ENCODE measurements at regions not wholly inside any gene's neighbourhood (a gene's known extent, or its start where the extent isn't known, plus 50 kb on each side); places are given as distances from the start of the nearest gene placed in this dataset.

- Histone ChIP-seq H3K4me3 (ENCODE audit: low read length in 3 of 3) (no peak overlapping the region), H3K9ac (ENCODE audit: low read depth in 1 of 3, low read length in 3 of 3) (no peak overlapping the region), H3K27ac (ENCODE audit: low read depth, low read length) (no peak overlapping the region), H3K36me3 (ENCODE audit: control insufficient read depth in 3 of 3, insufficient read depth in 3 of 3, low read length in 3 of 3) (no peaks in the 10 kb centered on the region), H3K4me1 (ENCODE audit: control insufficient read depth in 3 of 3, insufficient read depth in 3 of 3, low read length in 3 of 3) (no peaks in the 10 kb centered on the region), H3K27me3 (ENCODE audit: control insufficient read depth in 3 of 3, insufficient read depth in 3 of 3, low read length in 3 of 3) (no peaks in the 10 kb centered on the region), H3K9me3 (ENCODE audit: control insufficient read depth in 3 of 3, low read length in 3 of 3) (peaks cover 0 to 2% (median 0%) of the 10 kb centered on the region in 3 donors)
These were observed 695.4 kb upstream of the INTU start for GRCh38 chr4:126937342-126937741.

- Histone ChIP-seq H3K4me1 (ENCODE audit: control insufficient read depth in 3 of 3, insufficient read depth in 3 of 3, low read length in 3 of 3) (no peaks in the 10 kb centered on the region), H3K36me3 (ENCODE audit: control insufficient read depth in 3 of 3, insufficient read depth in 3 of 3, low read length in 3 of 3) (no peaks in the 10 kb centered on the region), H3K4me3 (ENCODE audit: low read length in 3 of 3) (no peak overlapping the region), H3K27ac (ENCODE audit: low read depth, low read length) (no peak overlapping the region), H3K27me3 (ENCODE audit: control insufficient read depth in 3 of 3, insufficient read depth in 3 of 3, low read length in 3 of 3) (no peaks in the 10 kb centered on the region), H3K9me3 (ENCODE audit: control insufficient read depth in 3 of 3, low read length in 3 of 3) (peaks cover 0 to 2% (median 0%) of the 10 kb centered on the region in 3 donors), H3K9ac (ENCODE audit: low read depth in 1 of 3, low read length in 3 of 3) (no peak overlapping the region)
These were observed 694.8 kb upstream of the INTU start for GRCh38 chr4:126937846-126938422.

- H3K4me3 ChIP-seq (ENCODE audit: low read length in 3 of 3): no peak overlapping the region
- H3K9me3 ChIP-seq (ENCODE audit: control insufficient read depth in 3 of 3, low read length in 3 of 3): peaks cover 0 to 2% (median 0%) of the 10 kb centered on the region in 3 donors
- no peaks in the 10 kb centered on the region for H3K27me3 ChIP-seq (ENCODE audit: control insufficient read depth in 3 of 3, insufficient read depth in 3 of 3, low read length in 3 of 3)
- H3K36me3 ChIP-seq (ENCODE audit: control insufficient read depth in 3 of 3, insufficient read depth in 3 of 3, low read length in 3 of 3): no peaks in the 10 kb centered on the region
- no peak overlapping the region for H3K9ac ChIP-seq (ENCODE audit: low read depth in 1 of 3, low read length in 3 of 3)
- H3K27ac ChIP-seq (ENCODE audit: low read depth, low read length): no peak overlapping the region
- H3K4me1 ChIP-seq (ENCODE audit: control insufficient read depth in 3 of 3, insufficient read depth in 3 of 3, low read length in 3 of 3): no peaks in the 10 kb centered on the region
These were observed 693.4 kb upstream of the INTU start for GRCh38 chr4:126939401-126939800.

GRCh38 chr4:126947536-126947935, 685.2 kb upstream of the INTU start:
- no peak overlapping the region for H3K9ac ChIP-seq (ENCODE audit: low read depth in 1 of 3, low read length in 3 of 3)
- H3K36me3 ChIP-seq (ENCODE audit: control insufficient read depth in 3 of 3, insufficient read depth in 3 of 3, low read length in 3 of 3): no peaks in the 10 kb centered on the region
- H3K27me3 ChIP-seq (ENCODE audit: control insufficient read depth in 3 of 3, insufficient read depth in 3 of 3, low read length in 3 of 3): no peaks in the 10 kb centered on the region
- no peaks in the 10 kb centered on the region for H3K9me3 ChIP-seq (ENCODE audit: control insufficient read depth in 3 of 3, low read length in 3 of 3)
- H3K4me1 ChIP-seq (ENCODE audit: control insufficient read depth in 3 of 3, insufficient read depth in 3 of 3, low read length in 3 of 3): no peaks in the 10 kb centered on the region
- H3K4me3 ChIP-seq (ENCODE audit: low read length in 3 of 3): no peak overlapping the region
- no peak overlapping the region for H3K27ac ChIP-seq (ENCODE audit: low read depth, low read length)

GRCh38 chr4:126954537-126955291, 678.0 kb upstream of the INTU start:
- H3K9me3 ChIP-seq (ENCODE audit: control insufficient read depth in 3 of 3, low read length in 3 of 3): no peaks in the 10 kb centered on the region
- H3K4me1 ChIP-seq (ENCODE audit: control insufficient read depth in 3 of 3, insufficient read depth in 3 of 3, low read length in 3 of 3): no peaks in the 10 kb centered on the region

GRCh38 chr4:126955292-126956183, 677.2 kb upstream of the INTU start:
- H3K9me3 ChIP-seq (ENCODE audit: control insufficient read depth in 3 of 3, low read length in 3 of 3): no peaks in the 10 kb centered on the region
- H3K4me1 ChIP-seq (ENCODE audit: control insufficient read depth in 3 of 3, insufficient read depth in 3 of 3, low read length in 3 of 3): no peaks in the 10 kb centered on the region
- H3K36me3 ChIP-seq (ENCODE audit: control insufficient read depth in 3 of 3, insufficient read depth in 3 of 3, low read length in 3 of 3): no peaks in the 10 kb centered on the region
- H3K4me3 ChIP-seq (ENCODE audit: low read length in 3 of 3): no peak overlapping the region
- H3K27me3 ChIP-seq (ENCODE audit: control insufficient read depth in 3 of 3, insufficient read depth in 3 of 3, low read length in 3 of 3): no peaks in the 10 kb centered on the region
- H3K27ac ChIP-seq (ENCODE audit: low read depth, low read length): no peak overlapping the region
- H3K9ac ChIP-seq (ENCODE audit: low read depth in 1 of 3, low read length in 3 of 3): no peak overlapping the region

More at GRCh38 chr4:126954537-126955291, 678.0 kb upstream of the INTU start:
- H3K36me3 ChIP-seq (ENCODE audit: control insufficient read depth in 3 of 3, insufficient read depth in 3 of 3, low read length in 3 of 3): no peaks in the 10 kb centered on the region
- no peaks in the 10 kb centered on the region for H3K27me3 ChIP-seq (ENCODE audit: control insufficient read depth in 3 of 3, insufficient read depth in 3 of 3, low read length in 3 of 3)
- H3K27ac ChIP-seq (ENCODE audit: low read depth, low read length): no peak overlapping the region
- H3K4me3 ChIP-seq (ENCODE audit: low read length in 3 of 3): no peak overlapping the region
- no peak overlapping the region for H3K9ac ChIP-seq (ENCODE audit: low read depth in 1 of 3, low read length in 3 of 3)

GRCh38 chr4:126956184-126956897, 676.4 kb upstream of the INTU start:
- H3K4me3 ChIP-seq (ENCODE audit: low read length in 3 of 3): no peak overlapping the region
- no peak overlapping the region for H3K27ac ChIP-seq (ENCODE audit: low read depth, low read length)
- H3K27me3 ChIP-seq (ENCODE audit: control insufficient read depth in 3 of 3, insufficient read depth in 3 of 3, low read length in 3 of 3): no peaks in the 10 kb centered on the region
- no peak overlapping the region for H3K9ac ChIP-seq (ENCODE audit: low read depth in 1 of 3, low read length in 3 of 3)
- no peaks in the 10 kb centered on the region for H3K36me3 ChIP-seq (ENCODE audit: control insufficient read depth in 3 of 3, insufficient read depth in 3 of 3, low read length in 3 of 3)
- no peaks in the 10 kb centered on the region for H3K4me1 ChIP-seq (ENCODE audit: control insufficient read depth in 3 of 3, insufficient read depth in 3 of 3, low read length in 3 of 3)
- H3K9me3 ChIP-seq (ENCODE audit: control insufficient read depth in 3 of 3, low read length in 3 of 3): no peaks in the 10 kb centered on the region

GRCh38 chr4:126957556-126957955, 675.2 kb upstream of the INTU start:
- Histone ChIP-seq H3K27ac (ENCODE audit: low read depth, low read length) (no peak overlapping the region), H3K4me3 (ENCODE audit: low read length in 3 of 3) (no peak overlapping the region), H3K9me3 (ENCODE audit: control insufficient read depth in 3 of 3, low read length in 3 of 3) (no peaks in the 10 kb centered on the region), H3K36me3 (ENCODE audit: control insufficient read depth in 3 of 3, insufficient read depth in 3 of 3, low read length in 3 of 3) (no peaks in the 10 kb centered on the region), H3K9ac (ENCODE audit: low read depth in 1 of 3, low read length in 3 of 3) (no peak overlapping the region), H3K4me1 (ENCODE audit: control insufficient read depth in 3 of 3, insufficient read depth in 3 of 3, low read length in 3 of 3) (no peaks in the 10 kb centered on the region), H3K27me3 (ENCODE audit: control insufficient read depth in 3 of 3, insufficient read depth in 3 of 3, low read length in 3 of 3) (no peaks in the 10 kb centered on the region)

GRCh38 chr4:126957987-126958386, 674.8 kb upstream of the INTU start:
- no peak overlapping the region for H3K4me3 ChIP-seq (ENCODE audit: low read length in 3 of 3)
- no peaks in the 10 kb centered on the region for H3K36me3 ChIP-seq (ENCODE audit: control insufficient read depth in 3 of 3, insufficient read depth in 3 of 3, low read length in 3 of 3)
- no peak overlapping the region for H3K9ac ChIP-seq (ENCODE audit: low read depth in 1 of 3, low read length in 3 of 3)
- H3K9me3 ChIP-seq (ENCODE audit: control insufficient read depth in 3 of 3, low read length in 3 of 3): no peaks in the 10 kb centered on the region
- H3K27ac ChIP-seq (ENCODE audit: low read depth, low read length): no peak overlapping the region
- H3K27me3 ChIP-seq (ENCODE audit: control insufficient read depth in 3 of 3, insufficient read depth in 3 of 3, low read length in 3 of 3): no peaks in the 10 kb centered on the region
- no peaks in the 10 kb centered on the region for H3K4me1 ChIP-seq (ENCODE audit: control insufficient read depth in 3 of 3, insufficient read depth in 3 of 3, low read length in 3 of 3)
